Activated CD8-positive, alpha-beta T cell treated with anti-CD3 and anti-CD28 coated beads for 36 hours (primary cell): ENCODE measurements at regions not wholly inside any gene's neighbourhood (a gene's known extent, or its start where the extent isn't known, plus 50 kb on each side); places are given as distances from the start of the nearest gene placed in this dataset.

ENCODE experiments used
- ATAC-seq: fragments of 200-7000 bp; cut with Tn5 transposase; one replicate; pipeline ENCODE4 v1.10.0; 2021; ENCODE audit warnings: mild to moderate bottlenecking, moderate library complexity
- CTCF ChIA-PET: fragments of 350-600 bp; sonication (Branson Sonifier 250); formaldehyde crosslinking; loops from one replicate; lab custom pipeline; 2021; ENCODE audit warnings: antibody characterized with exemption; lab: Charles Lee
- POLR2A ChIA-PET: fragments of 350-600 bp; sonication (Branson Sonifier 250); formaldehyde crosslinking; loops from one replicate; lab custom pipeline; 2021; ENCODE audit warnings: antibody characterized with exemption; lab: Charles Lee
- DNase-seq: peaks from one replicate; pipeline ENCODE4 v3.0.0-alpha.2; 2020
- H3K27ac Mint-ChIP-seq: one replicate; pipeline ENCODE4 v1.8.0; 2021; ENCODE audit warnings: mild to moderate bottlenecking, mixed read lengths
- H3K27me3 Mint-ChIP-seq: one replicate; pipeline ENCODE4 v1.8.0; 2021; ENCODE audit warnings: mixed read lengths
- H3K36me3 Mint-ChIP-seq: one replicate; pipeline ENCODE4 v1.8.0; 2021; ENCODE audit warnings: low read depth, mixed read lengths
- H3K4me1 Mint-ChIP-seq: one replicate; pipeline ENCODE4 v1.8.0; 2021; ENCODE audit warnings: low read depth, mixed read lengths
- H3K4me3 Mint-ChIP-seq: one replicate; pipeline ENCODE4 v1.8.0; 2021; ENCODE audit warnings: mild to moderate bottlenecking, moderate library complexity, mixed read lengths
- H3K9me3 Mint-ChIP-seq: one replicate; pipeline ENCODE4 v1.8.0; 2021; ENCODE audit warnings: mixed read lengths
- CTCF ChIP-seq: fragments of 200-600 bp; IDR thresholded peaks from one replicate; pipeline ENCODE4 v1.8.0; 2022; ENCODE audit warnings: antibody characterized with exemption, mild to moderate bottlenecking
- intact Hi-C: fragments of 100-400 bp; cut with micrococcal nuclease; formaldehyde crosslinking; loops from one replicate; pipeline ENCODE4 v1.10.0; 2022

GRCh38 chr9:86801246-86801645 lies 146.1 kb downstream of the GAS1 start:
- Mint-ChIP-seq H3K36me3 (no peaks in the 10 kb centered on the region), H3K27me3 (peaks cover 3% of the 10 kb centered on the region), H3K4me1 (no peaks in the 10 kb centered on the region), H3K4me3 (no peak overlapping the region), H3K27ac (no peak overlapping the region), H3K9me3 (peaks cover 7% of the 10 kb centered on the region)
- ChIA-PET CTCF (no interaction called here), POLR2A (no interaction called here)
- TF ChIP-seq CTCF, result no peak
- ATAC-seq (no peak), DNase-seq (no peak)
- intact Hi-C loops, result no loop called here

GRCh38 chr9:86800681-86801080 lies 146.6 kb downstream of the GAS1 start:
- DNase-seq (no peak), ATAC-seq (no peak)
- no peak for TF ChIP-seq CTCF
- CTCF ChIA-PET, result no interaction called here
- Mint-ChIP-seq H3K36me3 (no peaks in the 10 kb centered on the region), H3K27ac (no peak overlapping the region), H3K4me1 (no peaks in the 10 kb centered on the region), H3K4me3 (no peak overlapping the region), H3K9me3 (peaks cover 7% of the 10 kb centered on the region), H3K27me3 (peaks cover 3% of the 10 kb centered on the region)
- intact Hi-C loops, result no loop called here
- POLR2A ChIA-PET, result no interaction called here

- CTCF ChIA-PET, result no interaction called here
- Mint-ChIP-seq H3K4me3 (no peak overlapping the region), H3K27ac (no peak overlapping the region), H3K36me3 (no peaks in the 10 kb centered on the region), H3K27me3 (peaks cover 3% of the 10 kb centered on the region), H3K4me1 (no peaks in the 10 kb centered on the region), H3K9me3 (peaks cover 7% of the 10 kb centered on the region)
- POLR2A ChIA-PET, result no interaction called here
- ATAC-seq (no peak), DNase-seq (no peak)
- no peak for TF ChIP-seq CTCF
- intact Hi-C loops, result no loop called here
These were observed 148.3 kb downstream of the GAS1 start for GRCh38 chr9:86798966-86799365.

DNA sequence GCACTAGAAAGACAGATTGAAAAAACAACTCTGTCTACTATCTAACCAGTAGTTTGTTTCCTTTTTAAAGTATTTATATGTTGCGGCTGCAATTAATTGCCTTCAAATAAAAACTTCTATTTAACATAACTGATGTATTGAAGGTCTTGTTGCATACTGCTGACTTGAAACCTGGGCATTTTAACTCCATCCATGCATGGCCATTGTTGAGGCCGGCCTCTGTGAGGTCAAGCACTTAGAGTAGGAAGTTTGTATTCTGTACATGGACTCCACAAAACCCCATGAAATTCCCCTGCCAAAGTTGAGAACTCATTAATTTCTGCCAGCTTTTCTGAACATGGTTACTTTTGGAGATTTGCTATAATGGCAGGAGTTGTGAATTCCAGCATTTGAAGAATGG lies 150.6 kb downstream of the GAS1 start:
- no peak for ATAC-seq
- Mint-ChIP-seq H3K27me3 (peaks cover 5% of the 10 kb centered on the region), H3K27ac (no peak overlapping the region), H3K9me3 (no peaks in the 10 kb centered on the region), H3K4me3 (no peak overlapping the region), H3K36me3 (no peaks in the 10 kb centered on the region), H3K4me1 (no peaks in the 10 kb centered on the region)
- intact Hi-C loops, result no loop called here
- no peak for TF ChIP-seq CTCF
- ChIA-PET POLR2A (interaction anchor here (0.5 kb wide), 1 partner anchor 62 kb away, joined by 3 read pairs; no protein-coding TSS in a partner anchor), CTCF (no interaction called here)
- DNase-seq, result no peak

- intact Hi-C loops, result no loop called here
- Mint-ChIP-seq H3K9me3 (no peaks in the 10 kb centered on the region), H3K4me1 (no peaks in the 10 kb centered on the region), H3K4me3 (no peak overlapping the region), H3K36me3 (no peaks in the 10 kb centered on the region), H3K27me3 (peaks cover 5% of the 10 kb centered on the region), H3K27ac (no peak overlapping the region)
- CTCF ChIA-PET, result no interaction called here
- no peak for TF ChIP-seq CTCF
- POLR2A ChIA-PET, result interaction anchor here (0.5 kb wide), 1 partner anchor 63 kb away, joined by 3 read pairs; no protein-coding TSS in a partner anchor
- DNase-seq (no peak), ATAC-seq (no peak)
These were observed 151.3 kb downstream of the GAS1 start for GRCh38 chr9:86795823-86796553.
